GM13976 (cell line): ENCODE measurements at regions not wholly inside any gene's neighbourhood (a gene's known extent, or its start where the extent isn't known, plus 50 kb on each side); places are given as distances from the start of the nearest gene placed in this dataset.

ENCODE experiments used
- DNase-seq: peaks from one replicate; pipeline ENCODE4 v3.0.0; 2012; ENCODE audit warnings: low spot score
- CTCF ChIP-seq: IDR thresholded peaks from 2 replicates; pipeline ENCODE4 v1.5.1; 2012; ENCODE audit warnings: borderline replicate concordance, mild to moderate bottlenecking; ENCODE audit not compliant: insufficient read depth; ENCODE audit errors: extremely low read depth, missing control alignments, control extremely low read depth
- in situ Hi-C: fragments of 300-500 bp; cut with MboI; formaldehyde crosslinking; loops from one replicate; pipeline ENCODE4 v1.12.0; 2022; ENCODE audit warnings: low sequenced_read_pairs, mixed read lengths, inconsistent platforms; ENCODE audit not compliant: unreplicated experiment

- no peak for DNase-seq
- no peak for TF ChIP-seq CTCF
- in situ Hi-C loops: no loop called here
Measured at GRCh38 chr2:34037886-34038285, 438.8 kb upstream of the FAM98A start.

GRCh38 chr2:34037157-34037556 lies 438.1 kb upstream of the FAM98A start:
- DNase-seq: no peak
- in situ Hi-C loops: no loop called here
- no peak for TF ChIP-seq CTCF

GRCh38 chr2:34031097-34031496 lies 432.0 kb upstream of the FAM98A start:
- in situ Hi-C loops: no loop called here
- DNase-seq: no peak
- no peak for TF ChIP-seq CTCF

- no peak for TF ChIP-seq CTCF
- no peak for DNase-seq
- in situ Hi-C loops: no loop called here
Measured at GRCh38 chr2:34030273-34030672, 431.2 kb upstream of the FAM98A start.

GRCh38 chr2:34029073-34029472 lies 430.0 kb upstream of the FAM98A start:
- DNase-seq: no peak
- in situ Hi-C loops: no loop called here

GRCh38 chr2:34025196-34025595 lies 426.1 kb upstream of the FAM98A start:
- no peak for DNase-seq
- in situ Hi-C loops: no loop called here
- TF ChIP-seq CTCF: no peak

More at GRCh38 chr2:34029073-34029472, 430.0 kb upstream of the FAM98A start:
- TF ChIP-seq CTCF: no peak

- in situ Hi-C loops: no loop called here
- peak; percentile 32 for DNase-seq
- peak; percentile 72 for TF ChIP-seq CTCF
Measured at GRCh38 chr2:34012715-34013302, 413.7 kb upstream of the FAM98A start.
